H7 (cell line): ENCODE measurements at regions not wholly inside any gene's neighbourhood (a gene's known extent, or its start where the extent isn't known, plus 50 kb on each side); places are given as distances from the start of the nearest gene placed in this dataset.

Experiments used
- DNase-seq: peaks from one replicate; pipeline ENCODE4 v3.0.0; 2012
- H3K27me3 ChIP-seq: 2 replicates; pipeline ENCODE4 v1.6.0; 2011; ENCODE audit warnings: mild to moderate bottlenecking, low read length; ENCODE audit not compliant: control insufficient read depth, insufficient read depth
- H3K36me3 ChIP-seq: replicated peaks from 2 replicates; pipeline ENCODE4 v1.5.1; 2011; ENCODE audit warnings: low read length; ENCODE audit not compliant: control insufficient read depth, insufficient read depth
- H3K4me3 ChIP-seq: 2 replicates; pipeline ENCODE4 v1.5.1; 2011; ENCODE audit warnings: low read depth, mild to moderate bottlenecking, control low read depth, low read length, moderate library complexity; ENCODE audit not compliant: insufficient read depth

GRCh38 chr18:49682173-49682802 lies 120.4 kb downstream of the LIPG start:
- Histone ChIP-seq H3K36me3 (no peaks in the 10 kb centered on the region), H3K27me3 (no peaks in the 10 kb centered on the region), H3K4me3 (no peak overlapping the region)
- no peak for DNase-seq

- Histone ChIP-seq H3K36me3 (no peaks in the 10 kb centered on the region), H3K4me3 (no peak overlapping the region), H3K27me3 (no peaks in the 10 kb centered on the region)
- no peak for DNase-seq
Measured at GRCh38 chr18:49681387-49681786, 119.5 kb downstream of the LIPG start.

- no peak for DNase-seq
- no peak overlapping the region for H3K4me3 ChIP-seq
- no peaks in the 10 kb centered on the region for H3K36me3 ChIP-seq
- no peaks in the 10 kb centered on the region for H3K27me3 ChIP-seq
Measured at GRCh38 chr18:49678440-49678839, 116.6 kb downstream of the LIPG start.

- DNase-seq = no peak
- no peaks in the 10 kb centered on the region for H3K27me3 ChIP-seq
- H3K36me3 ChIP-seq = no peaks in the 10 kb centered on the region
- no peak overlapping the region for H3K4me3 ChIP-seq
Measured at GRCh38 chr18:49677762-49678413, 116.0 kb downstream of the LIPG start.

GRCh38 chr18:49677081-49677480 lies 115.2 kb downstream of the LIPG start:
- no peaks in the 10 kb centered on the region for H3K27me3 ChIP-seq
- H3K4me3 ChIP-seq = no peak overlapping the region
- no peaks in the 10 kb centered on the region for H3K36me3 ChIP-seq
- no peak for DNase-seq

GRCh38 chr18:49673281-49673680 lies 111.4 kb downstream of the LIPG start:
- Histone ChIP-seq H3K36me3 (no peaks in the 10 kb centered on the region), H3K27me3 (no peaks in the 10 kb centered on the region), H3K4me3 (no peak overlapping the region)
- no peak for DNase-seq

- Histone ChIP-seq H3K36me3 (no peaks in the 10 kb centered on the region), H3K27me3 (no peaks in the 10 kb centered on the region), H3K4me3 (no peak overlapping the region)
- DNase-seq = no peak
Measured at GRCh38 chr18:49672853-49673252, 111.0 kb downstream of the LIPG start.

- Histone ChIP-seq H3K27me3 (no peaks in the 10 kb centered on the region), H3K4me3 (no peak overlapping the region), H3K36me3 (no peaks in the 10 kb centered on the region)
- no peak for DNase-seq
Measured at GRCh38 chr18:49669403-49669802, 107.5 kb downstream of the LIPG start.

- no peaks in the 10 kb centered on the region for H3K36me3 ChIP-seq
- peak; percentile 41 for DNase-seq
- H3K27me3 ChIP-seq = no peaks in the 10 kb centered on the region
- no peak overlapping the region for H3K4me3 ChIP-seq
Measured at GRCh38 chr18:49668574-49669275, 106.9 kb downstream of the LIPG start.

GRCh38 chr18:49667462-49667861 lies 105.6 kb downstream of the LIPG start:
- DNase-seq = no peak
- Histone ChIP-seq H3K4me3 (no peak overlapping the region), H3K36me3 (no peaks in the 10 kb centered on the region), H3K27me3 (no peaks in the 10 kb centered on the region)

GRCh38 chr18:49666045-49666775 lies 104.4 kb downstream of the LIPG start:
- no peaks in the 10 kb centered on the region for H3K36me3 ChIP-seq
- no peak for DNase-seq

GRCh38 chr18:49663899-49664890 lies 102.3 kb downstream of the LIPG start:
- peak; percentile 71 for DNase-seq
- Histone ChIP-seq H3K36me3 (no peaks in the 10 kb centered on the region), H3K27me3 (no peaks in the 10 kb centered on the region), H3K4me3 (no peak overlapping the region)

More at GRCh38 chr18:49666045-49666775, 104.4 kb downstream of the LIPG start:
- no peaks in the 10 kb centered on the region for H3K27me3 ChIP-seq
- no peak overlapping the region for H3K4me3 ChIP-seq

GRCh38 chr18:49662506-49662905 lies 100.6 kb downstream of the LIPG start:
- no peaks in the 10 kb centered on the region for H3K36me3 ChIP-seq
- no peaks in the 10 kb centered on the region for H3K27me3 ChIP-seq
- no peak overlapping the region for H3K4me3 ChIP-seq
- DNase-seq = no peak
